DOHH2 (cell line): ENCODE measurements at regions not wholly inside any gene's neighbourhood (a gene's known extent, or its start where the extent isn't known, plus 50 kb on each side); places are given as distances from the start of the nearest gene placed in this dataset.

Source experiments
- H3F3A ChIP-seq: fragments of 200-600 bp; sonication (generic), shearing (Covaris generic); 2 replicates; pipeline ENCODE4 v1.6.0; 2016; ENCODE audit warnings: antibody characterized with exemption, mild to moderate bottlenecking; ENCODE audit not compliant: control insufficient read depth, insufficient read depth
- H3K27ac ChIP-seq: fragments of 200-600 bp; sonication (generic); 2 replicates; pipeline ENCODE4 v1.5.1; 2014; ENCODE audit warnings: low read depth, mild to moderate bottlenecking, low read length, moderate library complexity
- H3K27me3 ChIP-seq: fragments of 200-600 bp; sonication (generic); 2 replicates; pipeline ENCODE4 v1.6.1; 2014; ENCODE audit warnings: mild to moderate bottlenecking, low read length, mixed read lengths; ENCODE audit not compliant: control insufficient read depth
- H3K36me3 ChIP-seq: fragments of 200-600 bp; sonication (generic); 2 replicates; pipeline ENCODE4 v1.6.1; 2014; ENCODE audit warnings: mild to moderate bottlenecking, low read length, moderate library complexity, mixed read lengths; ENCODE audit not compliant: control insufficient read depth
- H3K4me1 ChIP-seq: fragments of 200-600 bp; sonication (generic); 2 replicates; pipeline ENCODE4 v1.6.1; 2014; ENCODE audit warnings: mild to moderate bottlenecking, low read length, mixed read lengths; ENCODE audit not compliant: control insufficient read depth
- H3K4me2 ChIP-seq: fragments of 200-600 bp; sonication (generic); 2 replicates; pipeline ENCODE4 v1.6.0; 2014; ENCODE audit warnings: mild to moderate bottlenecking, low read length, moderate library complexity
- H3K4me3 ChIP-seq: fragments of 200-600 bp; sonication (generic); 2 replicates; pipeline ENCODE4 v1.5.1; 2014; ENCODE audit warnings: mild to moderate bottlenecking, low read length, mixed read lengths
- H3K79me2 ChIP-seq: fragments of 200-600 bp; sonication (generic); 2 replicates; pipeline ENCODE4 v1.6.1; 2014; ENCODE audit warnings: mild to moderate bottlenecking, low read length, mixed read lengths; ENCODE audit not compliant: control insufficient read depth
- H3K9me2 ChIP-seq: fragments of 200-600 bp; sonication (generic); replicated peaks from 2 replicates; pipeline ENCODE4 v1.6.1; 2014; ENCODE audit warnings: mild to moderate bottlenecking, low read length, mixed read lengths; ENCODE audit not compliant: control insufficient read depth
- H3K9me3 ChIP-seq: fragments of 200-600 bp; sonication (generic); 2 replicates; pipeline ENCODE4 v1.6.1; 2014; ENCODE audit warnings: antibody characterized with exemption, low read length, mixed read lengths; ENCODE audit not compliant: control insufficient read depth, insufficient read depth
- H4K20me1 ChIP-seq: fragments of 200-600 bp; sonication (generic); 2 replicates; pipeline ENCODE4 v1.6.0; 2014; ENCODE audit warnings: low read depth, mild to moderate bottlenecking, antibody characterized with exemption, low read length, moderate library complexity; ENCODE audit not compliant: control insufficient read depth, insufficient read depth
- CTCF ChIP-seq: fragments of 200-600 bp; sonication (generic); IDR thresholded peaks from one replicate; pipeline ENCODE4 v1.5.1; 2014; ENCODE audit warnings: antibody characterized with exemption, mild to moderate bottlenecking, low read depth, low read length; ENCODE audit not compliant: poor library complexity, severe bottlenecking
- EZH2phosphoT487 ChIP-seq: fragments of 200-600 bp; sonication (generic); IDR thresholded peaks from 2 replicates; pipeline ENCODE4 v1.6.1; 2017; ENCODE audit warnings: borderline replicate concordance, mild to moderate bottlenecking, antibody characterized with exemption, low read length, moderate library complexity, mixed read lengths

GRCh38 chr2:171253900-171254650 is 93.4 kb upstream of the TLK1 start:
- Histone ChIP-seq H3K36me3 (no peaks in the 10 kb centered on the region), H3K27me3 (no peaks in the 10 kb centered on the region), H3K79me2 (no peaks in the 10 kb centered on the region), H4K20me1 (no peaks in the 10 kb centered on the region), H3K9me3 (no peaks in the 10 kb centered on the region), H3K4me2 (no peak overlapping the region), H3F3A (no peaks in the 10 kb centered on the region), H3K4me3 (no peak overlapping the region), H3K4me1 (no peaks in the 10 kb centered on the region), H3K27ac (no peak overlapping the region), H3K9me2 (no peaks in the 10 kb centered on the region)
- no peak for TF ChIP-seq EZH2phosphoT487
- TF ChIP-seq CTCF: no peak

GRCh38 chr2:171253279-171253678 is 92.6 kb upstream of the TLK1 start:
- Histone ChIP-seq H4K20me1 (no peaks in the 10 kb centered on the region), H3K4me2 (no peak overlapping the region), H3F3A (no peaks in the 10 kb centered on the region), H3K27me3 (no peaks in the 10 kb centered on the region), H3K4me3 (no peak overlapping the region), H3K79me2 (no peaks in the 10 kb centered on the region), H3K36me3 (no peaks in the 10 kb centered on the region), H3K4me1 (peaks cover under 1% of the 10 kb centered on the region; the same call in 1 of the 2 replicates), H3K9me3 (no peaks in the 10 kb centered on the region), H3K27ac (no peak overlapping the region), H3K9me2 (no peaks in the 10 kb centered on the region)
- no peak for TF ChIP-seq EZH2phosphoT487
- no peak for TF ChIP-seq CTCF

- H3F3A ChIP-seq: no peaks in the 10 kb centered on the region
- H3K36me3 ChIP-seq: no peaks in the 10 kb centered on the region
- H3K4me3 ChIP-seq: no peak overlapping the region
- H3K4me1 ChIP-seq: peaks cover 5% of the 10 kb centered on the region
- no peaks in the 10 kb centered on the region for H3K27me3 ChIP-seq
- no peaks in the 10 kb centered on the region for H3K9me2 ChIP-seq
- no peaks in the 10 kb centered on the region for H3K79me2 ChIP-seq
- no peak for TF ChIP-seq EZH2phosphoT487
- no peak for TF ChIP-seq CTCF
- no peak overlapping the region for H3K27ac ChIP-seq
- H4K20me1 ChIP-seq: no peaks in the 10 kb centered on the region
- H3K9me3 ChIP-seq: peaks cover 19% of the 10 kb centered on the region
- H3K4me2 ChIP-seq: no peak overlapping the region
Observed at GRCh38 chr2:171249689-171250088, 89.0 kb upstream of the TLK1 start.
